ENCODE measurements at regions not wholly inside any gene's neighbourhood (a gene's known extent, or its start where the extent isn't known, plus 50 kb on each side); places are given as distances from the start of the nearest gene placed in this dataset.

DNA sequence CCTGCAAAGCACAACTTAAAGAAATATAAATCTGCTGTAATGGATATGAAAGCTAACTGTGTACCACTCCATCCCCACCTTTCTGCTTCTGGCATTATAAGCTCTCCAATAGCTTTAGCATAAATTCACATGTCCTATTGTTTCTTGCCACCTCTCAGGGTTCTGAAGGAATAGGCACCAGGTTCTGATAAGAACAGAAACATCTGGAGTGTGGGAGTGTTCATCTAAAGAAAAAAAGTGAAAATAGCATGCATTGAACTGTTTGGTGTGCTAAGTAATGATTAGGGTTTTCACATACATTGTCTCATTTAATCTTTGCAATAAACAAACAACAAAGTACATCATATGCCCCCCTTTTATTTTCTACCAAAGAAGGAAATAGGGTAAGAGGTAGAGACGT, 72.3 kb downstream of the FAM76B start:
- TF ChIP-seq, protein P1, sequence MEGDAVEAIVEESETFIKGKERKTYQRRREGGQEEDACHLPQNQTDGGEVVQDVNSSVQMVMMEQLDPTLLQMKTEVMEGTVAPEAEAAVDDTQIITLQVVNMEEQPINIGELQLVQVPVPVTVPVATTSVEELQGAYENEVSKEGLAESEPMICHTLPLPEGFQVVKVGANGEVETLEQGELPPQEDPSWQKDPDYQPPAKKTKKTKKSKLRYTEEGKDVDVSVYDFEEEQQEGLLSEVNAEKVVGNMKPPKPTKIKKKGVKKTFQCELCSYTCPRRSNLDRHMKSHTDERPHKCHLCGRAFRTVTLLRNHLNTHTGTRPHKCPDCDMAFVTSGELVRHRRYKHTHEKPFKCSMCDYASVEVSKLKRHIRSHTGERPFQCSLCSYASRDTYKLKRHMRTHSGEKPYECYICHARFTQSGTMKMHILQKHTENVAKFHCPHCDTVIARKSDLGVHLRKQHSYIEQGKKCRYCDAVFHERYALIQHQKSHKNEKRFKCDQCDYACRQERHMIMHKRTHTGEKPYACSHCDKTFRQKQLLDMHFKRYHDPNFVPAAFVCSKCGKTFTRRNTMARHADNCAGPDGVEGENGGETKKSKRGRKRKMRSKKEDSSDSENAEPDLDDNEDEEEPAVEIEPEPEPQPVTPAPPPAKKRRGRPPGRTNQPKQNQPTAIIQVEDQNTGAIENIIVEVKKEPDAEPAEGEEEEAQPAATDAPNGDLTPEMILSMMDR (IDR thresholded peaks at IDR 0.05), result no peak
- DNase-seq (ENCODE audit: low spot score), result no peak
- Histone ChIP-seq H3K27me3 (no peaks in the 10 kb centered on the region), H3K4me3 (no peak overlapping the region), H3K27ac (no peak overlapping the region), H3K4me1 (no peaks in the 10 kb centered on the region), H3K9me3 (no peaks in the 10 kb centered on the region), H3K36me3 (no peaks in the 10 kb centered on the region)

DNA sequence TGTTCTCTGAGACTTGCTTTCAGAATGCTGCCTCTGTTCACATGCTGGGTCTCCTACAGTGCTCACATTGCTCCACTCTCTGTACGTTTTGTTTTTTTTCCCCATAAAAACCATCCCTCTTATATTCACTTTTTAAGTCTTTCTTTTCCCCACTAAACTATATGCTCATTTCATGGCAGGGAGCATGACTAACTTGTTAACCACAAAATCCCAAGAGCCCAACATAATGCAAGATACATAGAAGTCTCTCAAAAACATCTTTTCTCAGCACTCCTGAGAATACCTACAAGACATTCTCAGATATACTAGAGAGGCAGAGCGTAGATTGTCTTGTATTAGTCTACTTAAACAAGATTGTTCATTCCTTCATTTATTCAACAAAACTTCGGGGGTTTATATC, 73.3 kb downstream of the FAM76B start:
- H3K36me3 ChIP-seq, result no peaks in the 10 kb centered on the region
- TF ChIP-seq, protein P1 (IDR thresholded peaks at IDR 0.05), result no peak
- H3K27me3 ChIP-seq, result no peaks in the 10 kb centered on the region
- no peaks in the 10 kb centered on the region for H3K9me3 ChIP-seq
- DNase-seq (ENCODE audit: low spot score), result no peak
- H3K4me3 ChIP-seq, result no peak overlapping the region
- H3K27ac ChIP-seq, result no peak overlapping the region
- H3K4me1 ChIP-seq, result no peaks in the 10 kb centered on the region

DNA sequence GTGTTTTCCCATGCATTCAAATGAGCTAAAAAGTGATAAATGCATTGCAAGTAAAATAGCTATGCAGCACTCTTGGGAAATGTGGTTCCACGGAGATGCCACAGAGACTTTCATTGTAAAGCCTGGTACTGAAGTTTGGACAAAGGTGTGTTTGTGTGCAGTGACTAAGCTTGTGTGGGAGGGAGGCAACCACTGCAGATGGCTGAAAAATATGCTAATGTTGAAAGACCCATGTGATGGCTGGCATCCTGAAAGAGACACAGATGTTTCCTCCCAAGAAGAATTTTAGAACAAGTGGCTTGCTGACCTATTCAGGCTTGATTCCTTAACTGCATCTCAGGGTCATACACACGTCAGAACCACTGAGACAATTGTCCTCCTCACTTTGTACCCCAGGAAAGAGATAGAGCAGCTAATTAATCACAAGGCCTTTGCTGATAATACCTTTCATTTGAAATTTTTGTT, 73.8 kb downstream of the FAM76B start:
- Histone ChIP-seq H3K4me1 (no peaks in the 10 kb centered on the region), H3K27ac (no peak overlapping the region)
- no peak for DNase-seq (ENCODE audit: low spot score)

DNA sequence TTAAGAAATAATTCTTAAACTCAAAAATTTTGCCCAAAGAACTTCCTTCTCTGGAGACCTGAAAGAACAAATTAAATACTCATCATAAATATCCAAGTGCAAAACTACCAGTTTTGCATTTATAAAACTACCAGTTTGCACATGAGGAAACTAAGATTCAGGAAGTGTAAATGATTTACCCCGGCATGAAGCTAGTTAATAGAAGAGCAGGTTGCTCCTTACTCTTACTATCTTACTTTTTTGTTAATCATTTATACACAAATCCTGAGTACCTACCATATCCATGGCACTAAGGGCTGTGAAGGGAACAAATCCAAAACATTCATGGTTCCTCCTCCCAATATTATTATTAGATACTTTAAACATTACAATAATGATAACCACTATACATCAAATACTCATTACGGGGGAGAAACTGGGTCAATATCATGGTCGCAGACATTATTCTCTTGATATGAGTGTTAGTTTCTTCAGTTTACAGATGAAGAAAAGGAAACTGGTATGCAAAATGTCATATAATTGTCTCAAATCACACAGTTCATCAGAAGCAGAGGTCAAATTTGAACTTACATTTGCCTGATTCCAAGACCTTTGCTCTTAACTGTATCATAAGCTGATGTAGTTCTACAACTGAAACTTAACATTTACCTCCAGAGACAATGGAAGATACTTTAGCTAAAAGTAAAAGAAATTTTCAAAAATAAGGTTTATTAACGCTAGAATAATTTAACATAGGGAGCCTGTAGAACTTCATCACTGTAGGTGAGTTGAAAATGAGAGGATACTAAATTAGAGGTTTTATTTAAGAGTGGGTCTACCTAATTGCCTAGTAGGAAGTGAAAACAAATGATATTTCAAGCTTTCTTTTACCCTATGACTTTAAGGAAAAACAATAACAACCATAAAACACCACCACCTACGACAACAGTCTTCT, 74.5 kb downstream of the FAM76B start:
- Histone ChIP-seq H3K4me1 (no peaks in the 10 kb centered on the region), H3K4me3 (no peak overlapping the region), H3K27me3 (no peaks in the 10 kb centered on the region), H3K36me3 (no peaks in the 10 kb centered on the region), H3K9me3 (no peaks in the 10 kb centered on the region), H3K27ac (no peak overlapping the region)
- DNase-seq (ENCODE audit: low spot score), result no peak
- TF ChIP-seq, protein P1 (IDR thresholded peaks at IDR 0.05), result no peak

More for the DNA sequence above, 73.8 kb downstream of the FAM76B start:
- H3K4me3 ChIP-seq, result no peak overlapping the region
- TF ChIP-seq, protein P1 (IDR thresholded peaks at IDR 0.05), result no peak
- no peaks in the 10 kb centered on the region for H3K36me3 ChIP-seq
- no peaks in the 10 kb centered on the region for H3K27me3 ChIP-seq
- H3K9me3 ChIP-seq, result no peaks in the 10 kb centered on the region

DNA sequence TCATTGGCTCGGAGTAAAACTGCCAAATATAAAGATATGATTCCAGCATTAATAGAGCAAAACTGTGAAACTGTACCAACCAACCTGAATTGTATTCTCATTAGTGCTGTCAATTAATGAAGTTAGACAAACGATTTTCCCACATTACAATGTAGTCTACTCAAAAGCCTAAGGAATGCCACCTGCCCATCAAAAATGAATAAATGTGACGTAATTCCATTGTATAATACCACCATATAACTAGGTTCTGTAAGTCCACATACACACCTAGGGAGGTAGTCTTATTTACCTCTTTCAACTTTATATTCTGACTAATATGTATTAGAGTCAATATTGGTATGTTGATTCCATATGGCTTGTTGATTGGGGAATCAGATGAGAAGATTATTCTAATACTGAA, 76.2 kb downstream of the FAM76B start:
- Histone ChIP-seq H3K9me3 (no peaks in the 10 kb centered on the region), H3K27me3 (no peaks in the 10 kb centered on the region), H3K27ac (no peak overlapping the region), H3K4me1 (no peaks in the 10 kb centered on the region), H3K4me3 (no peak overlapping the region), H3K36me3 (no peaks in the 10 kb centered on the region)
- no peak for DNase-seq (ENCODE audit: low spot score)
- TF ChIP-seq, protein P1 (IDR thresholded peaks at IDR 0.05), result no peak

DNA sequence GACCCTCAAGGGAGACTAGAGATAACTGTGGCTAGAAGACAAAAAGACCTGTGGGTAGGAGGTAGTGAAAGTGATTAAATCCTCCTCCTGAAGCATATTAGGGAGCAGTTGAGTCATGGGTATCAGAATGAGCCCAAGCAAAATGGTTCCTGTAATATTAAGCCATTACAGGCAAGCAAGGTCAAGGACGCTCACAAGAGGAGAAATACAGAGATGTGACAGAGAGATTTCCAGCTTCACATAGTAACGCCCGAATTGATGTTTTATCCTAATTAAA, 77.7 kb downstream of the FAM76B start:
- TF ChIP-seq, protein P1 (IDR thresholded peaks at IDR 0.05), result no peak
- DNase-seq (ENCODE audit: low spot score), result no peak
- H3K36me3 ChIP-seq, result no peaks in the 10 kb centered on the region
- no peak overlapping the region for H3K27ac ChIP-seq
- H3K4me1 ChIP-seq, result no peaks in the 10 kb centered on the region
- H3K9me3 ChIP-seq, result no peaks in the 10 kb centered on the region
- no peak overlapping the region for H3K4me3 ChIP-seq
- H3K27me3 ChIP-seq, result no peaks in the 10 kb centered on the region
